GM19463 (cell line): ENCODE measurements at regions not wholly inside any gene's neighbourhood (a gene's known extent, or its start where the extent isn't known, plus 50 kb on each side); places are given as distances from the start of the nearest gene placed in this dataset.

Experiments
- ATAC-seq: cut with Tn5 transposase; IDR thresholded peaks from one replicate; pipeline ENCODE4 v1.9.1; 2021; ENCODE audit warnings: mild to moderate bottlenecking, moderate library complexity; ENCODE audit not compliant: unreplicated experiment

DNA sequence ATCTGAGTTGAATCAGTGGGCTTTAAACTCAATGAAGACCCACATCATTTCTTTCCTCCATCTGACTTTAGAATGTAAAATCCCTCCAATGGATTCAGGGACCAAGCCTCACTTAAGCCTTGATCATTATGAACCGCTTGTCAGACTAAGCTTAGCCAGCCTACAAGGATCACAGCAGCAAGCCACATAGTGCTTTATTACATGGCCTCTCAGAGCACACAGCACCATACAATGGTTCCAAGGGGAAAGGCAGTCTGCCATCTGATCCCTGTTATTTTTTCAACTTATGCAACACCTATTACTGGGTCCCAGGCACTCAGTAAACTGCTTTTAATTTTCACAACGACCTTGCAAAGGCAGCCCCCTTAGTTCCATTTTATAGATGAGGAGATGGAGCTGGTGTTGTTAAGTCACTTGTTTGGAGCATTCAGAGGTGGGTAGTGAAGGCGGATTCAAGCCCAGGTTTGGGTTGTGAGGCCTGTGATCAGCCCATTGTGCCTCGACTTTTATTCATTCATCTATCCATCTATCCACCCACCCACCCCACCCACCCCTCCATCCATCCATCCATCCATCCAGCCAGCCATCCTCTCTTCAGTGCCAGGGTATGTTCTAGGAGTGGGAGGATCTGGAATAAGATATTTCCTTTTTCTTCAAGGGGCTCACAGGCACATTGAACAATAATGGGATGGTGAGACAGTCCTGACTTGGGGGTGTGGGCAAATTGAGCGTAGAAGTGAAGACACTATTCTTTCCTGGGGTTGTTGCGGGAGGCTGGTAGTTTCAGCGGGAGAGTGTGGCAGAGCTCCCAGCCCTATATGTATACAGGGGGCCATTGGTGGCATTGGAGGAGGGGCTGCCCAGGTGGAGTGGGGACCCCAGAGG lies 141.2 kb downstream of the MYCN start:
- no peak for ATAC-seq

DNA sequence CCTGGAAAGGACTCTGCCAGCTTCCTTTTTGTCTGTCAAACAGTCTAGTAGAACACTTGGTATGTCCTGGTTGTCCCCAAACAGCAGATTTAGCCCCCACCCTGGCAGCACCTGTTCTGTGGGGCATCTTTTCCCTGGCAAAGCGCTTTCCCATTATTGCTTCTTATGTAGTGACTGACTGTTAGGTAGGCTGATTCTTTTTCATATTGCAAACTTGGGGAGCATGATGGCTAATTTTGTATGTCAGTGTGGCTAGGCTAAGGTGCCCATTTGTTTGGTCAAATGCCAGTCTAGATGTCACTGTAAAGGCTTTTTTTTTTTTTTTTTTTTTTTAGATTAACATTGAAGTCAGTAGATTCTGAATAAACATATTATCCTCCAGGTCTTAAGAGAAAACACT lies 140.2 kb downstream of the MYCN start:
- ATAC-seq, result no peak

GRCh38 chr2:16080071-16080470 lies 139.7 kb downstream of the MYCN start:
- no peak for ATAC-seq

DNA sequence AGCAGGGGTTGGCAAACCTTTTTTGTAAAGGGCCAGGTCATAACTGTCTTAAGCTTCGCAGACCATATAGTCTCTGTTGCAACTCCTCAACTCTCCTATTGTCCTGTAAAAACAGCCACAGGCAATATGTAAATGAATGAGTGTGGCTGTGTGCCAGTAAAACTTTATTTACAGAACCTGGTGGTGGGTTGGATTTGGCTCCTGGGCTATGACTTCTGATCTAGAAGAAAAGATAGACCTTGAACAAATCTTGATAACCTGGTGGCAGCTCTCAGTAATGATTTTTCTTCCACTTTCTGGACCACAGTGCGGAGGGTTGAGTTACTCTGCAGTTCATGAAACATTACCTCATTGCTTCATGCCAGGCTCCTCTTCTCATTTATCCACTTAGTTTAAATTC lies 139.3 kb downstream of the MYCN start:
- ATAC-seq, result no peak

DNA sequence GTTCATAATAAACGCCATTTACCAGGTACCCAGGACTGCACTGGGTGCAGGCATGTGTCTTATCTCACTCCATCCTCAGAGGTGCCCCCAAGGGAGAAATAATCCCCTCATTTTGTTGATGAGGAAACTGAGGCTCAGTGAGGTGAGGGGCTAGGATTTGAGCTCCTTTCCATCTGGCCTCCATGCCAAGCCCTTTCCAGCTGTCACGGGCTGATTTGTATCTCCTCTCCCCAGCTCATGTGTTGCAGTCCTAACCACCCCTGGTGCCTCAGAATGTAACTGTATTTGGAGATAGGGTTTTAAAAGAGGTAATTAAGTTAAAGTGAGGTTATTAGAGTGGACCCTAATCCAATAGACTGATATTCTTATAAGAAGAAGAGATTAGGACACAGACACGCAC lies 137.3 kb downstream of the MYCN start:
- ATAC-seq, result no peak

DNA sequence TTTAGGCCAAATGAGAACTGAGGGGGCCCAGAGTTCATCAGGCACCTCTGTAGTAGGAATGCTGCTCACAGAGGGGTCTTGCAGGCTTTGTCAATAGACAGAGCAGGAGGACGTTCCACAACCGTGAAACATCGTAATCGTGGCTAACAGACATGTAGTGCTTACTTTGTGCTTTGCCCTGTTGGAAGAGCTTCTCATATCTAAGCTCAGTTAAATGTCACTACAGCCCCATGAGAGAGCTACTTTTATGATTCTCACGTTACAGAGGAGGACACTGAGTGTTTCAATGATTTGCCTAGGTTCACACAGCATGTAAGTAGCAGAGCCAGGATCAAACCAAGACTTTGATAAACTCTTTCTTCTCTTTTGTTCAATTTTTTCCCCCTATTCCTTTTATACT lies 136.6 kb downstream of the MYCN start:
- no peak for ATAC-seq

DNA sequence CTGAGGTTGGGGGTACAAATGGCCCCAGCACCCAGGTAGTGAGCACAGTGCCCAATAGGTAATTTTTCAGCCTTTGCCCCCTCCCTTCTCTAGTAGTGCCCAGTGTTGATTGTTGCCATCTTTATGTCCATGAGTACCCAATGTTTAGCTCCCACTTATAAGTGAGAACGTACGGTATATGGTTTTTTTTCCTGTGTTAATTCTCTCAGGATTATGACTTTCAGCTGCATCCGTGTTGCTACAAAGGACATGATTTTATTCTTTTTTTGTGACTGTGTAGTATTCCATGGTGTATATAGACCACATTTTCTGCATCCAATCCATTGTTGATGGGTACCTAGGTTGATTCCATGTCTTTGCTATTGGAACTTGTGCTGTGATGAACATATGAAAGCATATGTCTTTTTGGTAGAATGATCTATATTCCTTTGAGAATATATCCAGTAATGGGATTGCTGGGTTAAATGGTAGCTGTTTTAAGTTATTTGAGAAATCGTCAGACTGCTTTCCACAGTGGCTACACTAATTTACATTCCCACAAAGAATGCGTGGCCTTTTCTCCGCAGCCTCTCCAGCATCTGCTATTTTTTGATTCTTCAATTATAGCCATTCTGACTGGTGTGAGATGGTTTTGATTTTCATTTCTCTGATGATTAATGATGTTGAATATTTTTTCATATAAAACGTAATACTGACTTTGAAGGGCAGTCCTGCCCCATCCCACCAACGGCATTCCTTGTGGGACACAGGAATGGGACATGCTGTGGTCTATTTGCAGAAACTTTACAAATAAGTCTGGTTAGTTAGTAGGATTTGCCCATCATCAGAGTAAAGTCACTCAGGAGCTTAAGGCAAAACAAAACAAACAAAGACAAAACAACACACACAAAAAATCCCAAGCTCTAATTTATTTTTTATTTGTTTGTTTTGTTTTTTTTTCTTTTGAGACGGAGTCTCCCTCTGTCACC lies 135.0 kb downstream of the MYCN start:
- ATAC-seq, result no peak

DNA sequence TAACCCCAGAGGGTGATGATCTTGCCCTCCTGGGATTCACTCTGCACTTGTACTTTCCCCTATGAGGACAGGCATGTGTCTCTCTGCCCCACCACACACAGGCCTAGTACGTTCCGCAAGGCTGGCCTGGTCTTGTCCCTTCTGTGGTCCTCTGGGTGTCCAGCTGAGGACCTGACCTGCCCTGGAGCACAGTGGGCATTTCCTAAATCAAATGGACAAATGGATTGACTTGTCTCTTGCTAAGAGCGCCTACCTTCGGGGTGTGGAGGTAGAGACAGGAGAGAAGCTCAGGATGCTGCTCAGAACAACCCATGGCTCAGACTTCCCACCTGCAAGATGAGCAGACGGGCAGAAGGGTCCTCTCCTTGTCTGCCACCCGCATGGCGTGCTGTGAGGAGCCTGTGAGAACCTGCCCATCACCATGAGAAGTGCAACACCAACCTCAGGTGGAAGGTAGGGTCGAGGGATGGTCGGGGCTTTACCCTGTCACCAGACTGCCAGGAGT lies 133.6 kb downstream of the MYCN start:
- no peak for ATAC-seq

GRCh38 chr2:16073471-16073870 lies 133.1 kb downstream of the MYCN start:
- no peak for ATAC-seq

DNA sequence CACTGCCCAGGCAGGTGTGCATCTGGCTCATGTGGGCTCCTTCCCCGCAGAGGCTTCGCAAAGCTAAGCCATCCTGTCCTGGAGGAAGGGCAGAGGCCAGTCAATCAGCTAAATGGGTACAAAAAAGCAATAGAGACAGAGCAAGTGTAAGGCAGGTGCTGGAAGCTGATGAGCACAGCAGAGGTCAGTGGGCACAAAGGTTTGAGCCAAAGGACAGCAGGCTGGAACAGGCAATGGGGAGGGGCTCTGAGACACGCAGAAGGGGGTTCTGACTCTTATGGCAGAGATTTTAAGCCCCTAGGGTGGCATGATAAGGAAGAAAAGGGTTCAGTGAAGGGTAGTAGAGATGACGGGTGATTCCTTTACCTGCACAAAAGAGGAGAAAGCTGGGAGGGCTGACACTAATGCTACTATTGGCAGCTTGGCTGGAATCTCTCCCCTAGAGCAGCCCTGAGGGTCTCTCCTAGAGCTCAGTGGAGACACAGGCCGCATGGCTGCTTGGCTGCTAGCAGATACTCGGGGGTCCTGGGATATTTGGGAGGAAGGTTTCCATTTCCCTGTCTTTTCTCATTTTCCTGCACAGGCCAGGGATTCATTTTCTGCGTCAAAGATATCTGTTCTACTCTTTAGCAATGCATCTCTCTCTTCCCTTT lies 132.4 kb downstream of the MYCN start:
- no peak for ATAC-seq

DNA sequence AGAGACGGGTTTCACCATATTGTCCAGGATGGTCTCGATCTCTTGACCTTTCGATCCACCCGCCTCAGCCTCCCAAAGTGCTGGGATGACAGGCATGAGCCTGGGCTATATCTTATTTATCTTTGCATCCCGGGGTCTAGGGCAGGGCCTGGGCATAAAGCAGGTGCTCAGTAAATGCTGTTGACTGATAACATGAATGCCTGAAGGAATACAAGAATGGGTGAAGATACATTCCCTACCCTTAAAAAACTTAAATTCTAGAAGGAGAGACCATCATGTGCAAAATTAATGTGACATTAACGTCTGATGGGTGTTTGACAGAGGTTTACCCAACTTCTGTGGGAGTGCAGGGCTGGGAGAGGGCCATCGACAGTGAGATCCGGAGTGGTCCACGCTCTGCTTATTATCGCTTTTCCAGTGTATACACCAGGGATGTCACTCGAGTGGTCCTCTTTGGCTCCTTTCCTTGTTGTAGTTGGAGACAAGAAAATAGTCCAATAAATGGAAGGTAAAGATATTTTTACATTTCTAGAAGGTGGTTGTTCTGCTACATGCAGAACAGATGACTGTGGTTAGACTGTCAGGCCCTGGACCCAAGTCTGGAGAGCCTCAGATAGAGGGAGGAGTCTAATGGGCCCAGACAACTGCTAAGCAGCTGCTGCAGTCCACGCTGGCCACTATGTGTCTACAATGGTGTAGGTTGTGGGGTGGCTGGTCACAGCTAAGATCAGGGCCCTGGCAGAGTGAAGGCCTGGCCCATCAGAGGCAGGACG lies 131.7 kb downstream of the MYCN start:
- ATAC-seq, result no peak

- ATAC-seq, result no peak
Measured at GRCh38 chr2:16071039-16071864, 130.9 kb downstream of the MYCN start.

DNA sequence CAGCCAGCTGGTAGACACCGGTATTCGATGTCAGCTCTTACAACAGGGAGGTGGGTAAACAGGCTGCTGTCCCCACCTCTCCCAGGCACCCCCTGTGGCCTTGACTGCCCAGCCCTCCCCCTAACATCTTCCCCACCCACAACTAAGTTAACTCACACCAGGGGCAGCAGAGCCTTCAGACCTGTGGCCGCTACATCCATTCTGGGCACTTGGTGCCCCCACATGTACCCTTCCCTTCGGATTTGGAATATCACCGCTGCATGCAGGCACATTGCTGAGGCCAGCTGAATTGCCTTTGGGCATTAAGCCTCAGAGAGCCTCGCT lies 130.3 kb downstream of the MYCN start:
- ATAC-seq, result no peak

DNA sequence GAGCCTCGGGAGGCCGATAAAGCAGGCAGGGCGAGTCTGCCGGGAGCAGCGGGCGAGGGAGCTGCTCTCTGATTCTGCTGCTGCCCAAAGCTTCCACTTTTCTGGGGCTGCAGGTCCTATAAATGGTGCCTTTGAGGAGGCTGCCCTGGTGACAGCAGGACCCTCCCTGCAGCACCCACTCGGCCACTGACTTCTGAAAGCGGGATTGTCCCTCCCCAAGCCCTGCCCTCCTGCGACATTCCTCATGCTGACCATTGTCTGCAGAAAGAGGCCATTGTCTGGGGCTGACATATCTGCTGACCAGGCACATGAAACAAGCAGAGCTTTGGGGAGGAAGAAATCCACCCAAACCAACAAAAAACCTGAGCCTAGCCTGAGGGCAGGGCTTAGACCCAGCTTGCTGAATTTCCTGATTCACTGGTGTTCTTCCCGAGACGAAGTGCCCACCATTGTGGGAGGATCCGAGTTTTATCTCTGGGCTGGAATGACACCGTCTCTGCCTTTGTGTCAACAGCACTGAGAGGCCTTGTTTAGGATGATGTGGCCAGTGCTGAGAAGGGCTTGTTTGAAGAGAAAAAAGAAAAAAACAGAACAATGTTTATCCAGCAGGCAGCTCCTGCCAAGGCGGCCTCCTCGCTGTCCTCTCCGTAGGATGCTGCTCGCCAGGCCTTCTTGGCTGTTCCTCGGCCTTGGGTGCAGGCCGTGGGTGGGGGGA lies 129.7 kb downstream of the MYCN start:
- no peak for ATAC-seq

- no peak for ATAC-seq
Measured at GRCh38 chr2:16069663-16069932, 129.2 kb downstream of the MYCN start.

- no peak for ATAC-seq
Measured at GRCh38 chr2:16068552-16068940, 128.2 kb downstream of the MYCN start.

GRCh38 chr2:16067866-16068551 lies 127.7 kb downstream of the MYCN start:
- no peak for ATAC-seq

DNA sequence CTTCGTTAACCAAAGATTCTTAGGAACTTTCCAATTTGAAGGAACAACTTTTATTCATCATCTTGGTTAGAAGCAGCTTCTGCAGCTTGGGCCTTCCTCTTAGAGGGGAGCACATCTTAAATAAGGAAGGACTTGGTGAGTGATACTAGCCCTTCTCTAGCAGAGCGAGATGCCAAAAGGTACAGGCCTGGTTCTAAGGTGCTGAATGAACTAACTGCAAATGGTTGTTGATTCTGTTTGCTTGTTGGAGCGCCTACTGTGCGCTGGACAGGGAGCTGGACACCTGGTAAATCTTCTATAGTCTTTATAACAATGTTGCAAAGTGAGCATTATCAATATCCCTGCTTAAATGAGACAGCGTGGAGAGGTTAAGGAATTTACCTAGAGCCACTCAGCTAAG lies 127.1 kb downstream of the MYCN start:
- ATAC-seq, result no peak

GRCh38 chr2:16067037-16067406 lies 126.7 kb downstream of the MYCN start:
- no peak for ATAC-seq
